RWPE2 (cell line): ENCODE measurements at regions not wholly inside any gene's neighbourhood (a gene's known extent, or its start where the extent isn't known, plus 50 kb on each side); places are given as distances from the start of the nearest gene placed in this dataset.

Experiments used
- ATAC-seq: fragments of 200-7000 bp; cut with Tn5 transposase; 3 replicates; pipeline ENCODE4 v1.9.1; 2021; ENCODE audit warnings: low read depth
- DNase-seq: peaks from one replicate; pipeline ENCODE4 v3.0.0-alpha.2; 2020; ENCODE audit warnings: low spot score
- H3K27ac ChIP-seq: fragments of 450-650 bp; 2 replicates; pipeline ENCODE4 v1.5.1; 2017; ENCODE audit warnings: mild to moderate bottlenecking; ENCODE audit not compliant: poor library complexity, severe bottlenecking
- H3K27me3 ChIP-seq: fragments of 250-450 bp; sonication (Bioruptor Pico); 2 replicates; pipeline ENCODE4 v1.5.1; 2021; ENCODE audit warnings: mild to moderate bottlenecking, moderate library complexity; ENCODE audit not compliant: insufficient read depth, poor library complexity, severe bottlenecking
- H3K36me3 ChIP-seq: fragments of 250-450 bp; sonication (Bioruptor Pico); 2 replicates; pipeline ENCODE4 v1.5.1; 2020; ENCODE audit warnings: low read depth, mild to moderate bottlenecking, moderate library complexity
- H3K4me1 ChIP-seq: fragments of 250-450 bp; sonication (Bioruptor Pico); 2 replicates; pipeline ENCODE4 v1.5.1; 2021; ENCODE audit warnings: mild to moderate bottlenecking, moderate library complexity; ENCODE audit not compliant: insufficient read depth, poor library complexity, severe bottlenecking
- H3K4me3 ChIP-seq: fragments of 250-450 bp; sonication (Bioruptor Pico); 2 replicates; pipeline ENCODE4 v1.5.1; 2021; ENCODE audit warnings: mild to moderate bottlenecking, moderate library complexity; ENCODE audit not compliant: severe bottlenecking
- H3K9me3 ChIP-seq: fragments of 250-450 bp; sonication (Bioruptor Pico); 2 replicates; pipeline ENCODE4 v1.5.1; 2021; ENCODE audit warnings: mild to moderate bottlenecking, moderate library complexity; ENCODE audit not compliant: severe bottlenecking
- CTCF ChIP-seq: fragments of 450-650 bp; IDR thresholded peaks from one replicate; pipeline ENCODE4 v1.5.1; 2017; ENCODE audit warnings: mild to moderate bottlenecking, moderate library complexity; ENCODE audit not compliant: poor library complexity, severe bottlenecking

GRCh38 chr6:134515986-134516385 lies 198.1 kb upstream of the SGK1 start:
- H3K27me3 ChIP-seq = no peaks in the 10 kb centered on the region
- H3K4me1 ChIP-seq = peaks cover 14% of the 10 kb centered on the region
- ATAC-seq = no peak
- H3K36me3 ChIP-seq = no peaks in the 10 kb centered on the region
- no peak for DNase-seq
- no peak for TF ChIP-seq CTCF
- no peaks in the 10 kb centered on the region for H3K9me3 ChIP-seq
- H3K27ac ChIP-seq = no peak overlapping the region
- no peak overlapping the region for H3K4me3 ChIP-seq

- Histone ChIP-seq H3K27me3 (no peaks in the 10 kb centered on the region), H3K4me3 (no peak overlapping the region), H3K27ac (no peak overlapping the region), H3K4me1 (peaks cover 21% of the 10 kb centered on the region), H3K9me3 (no peaks in the 10 kb centered on the region), H3K36me3 (no peaks in the 10 kb centered on the region)
- DNase-seq (no peak), ATAC-seq (no peak)
- no peak for TF ChIP-seq CTCF
These were observed 195.1 kb upstream of the SGK1 start for GRCh38 chr6:134512981-134513391.

GRCh38 chr6:134511984-134512683 lies 194.2 kb upstream of the SGK1 start:
- TF ChIP-seq CTCF = no peak
- Histone ChIP-seq H3K4me1 (peaks cover 21% of the 10 kb centered on the region), H3K4me3 (no peak overlapping the region), H3K27ac (no peak overlapping the region), H3K27me3 (no peaks in the 10 kb centered on the region), H3K9me3 (no peaks in the 10 kb centered on the region), H3K36me3 (no peaks in the 10 kb centered on the region)
- DNase-seq (no peak), ATAC-seq (no peak)

GRCh38 chr6:134510920-134511319 lies 193.0 kb upstream of the SGK1 start:
- Histone ChIP-seq H3K27me3 (no peaks in the 10 kb centered on the region), H3K4me1 (peaks cover 17% of the 10 kb centered on the region), H3K9me3 (no peaks in the 10 kb centered on the region), H3K27ac (no peak overlapping the region), H3K4me3 (no peak overlapping the region), H3K36me3 (no peaks in the 10 kb centered on the region)
- TF ChIP-seq CTCF = no peak
- ATAC-seq (no peak), DNase-seq (no peak)

- TF ChIP-seq CTCF = no peak
- DNase-seq (no peak), ATAC-seq (no peak)
- Histone ChIP-seq H3K4me1 (peaks cover 17% of the 10 kb centered on the region), H3K9me3 (no peaks in the 10 kb centered on the region), H3K36me3 (no peaks in the 10 kb centered on the region), H3K27ac (peak overlapping the region; percentile 78), H3K27me3 (no peaks in the 10 kb centered on the region), H3K4me3 (no peak overlapping the region)
These were observed 192.2 kb upstream of the SGK1 start for GRCh38 chr6:134510142-134510541.
